Common myeloid progenitor, CD34-positive (primary cell): ENCODE measurements at regions not wholly inside any gene's neighbourhood (a gene's known extent, or its start where the extent isn't known, plus 50 kb on each side); places are given as distances from the start of the nearest gene placed in this dataset.

Experiments used
- CTCF ChIA-PET: fragments of 350-600 bp; sonication (Branson Sonifier 250); formaldehyde crosslinking; loops from one replicate; lab custom pipeline; 2021; ENCODE audit warnings: antibody characterized with exemption; lab: Charles Lee
- POLR2A ChIA-PET: fragments of 350-600 bp; sonication (Branson Sonifier 250); formaldehyde crosslinking; loops from one replicate; lab custom pipeline; 2021; ENCODE audit warnings: antibody characterized with exemption; lab: Charles Lee
- DNase-seq, 3 donors: peaks; one replicate each; pipeline versions ENCODE4 v3.0.0 to v3.0.0-alpha.2; 2013
- H3K27ac ChIP-seq, 2 experiments: 1 replicate in 1 of 2; 2 replicates in 1 of 2; pipeline ENCODE4 v1.7.0; 2013; ENCODE audit warnings: inconsistent platforms in 2 of 2, low read length in 2 of 2, mild to moderate bottlenecking in 2 of 2, low read depth in 1 of 2, moderate library complexity in 1 of 2; ENCODE audit not compliant: severe bottlenecking in 2 of 2, insufficient read depth in 1 of 2, poor library complexity in 1 of 2
- H3K27me3 ChIP-seq, 5 experiments: replicated peaks in 2 of 5; 1 replicate in 3 of 5; 2 replicates in 2 of 5; pipeline versions ENCODE4 v1.6.1 to v1.7.0; 2013; ENCODE audit warnings: low read length in 4 of 5, mild to moderate bottlenecking in 2 of 5, moderate library complexity in 2 of 5, inconsistent platforms in 1 of 5; ENCODE audit not compliant: insufficient read depth in 5 of 5, control insufficient read depth in 4 of 5
- H3K36me3 ChIP-seq, 4 experiments: 1 replicate in 2 of 4; 2 replicates in 2 of 4; pipeline versions ENCODE4 v1.6.1 to v1.7.0; 2013; ENCODE audit warnings: low read length in 3 of 4, control low read depth in 1 of 4, mild to moderate bottlenecking in 1 of 4; ENCODE audit not compliant: control insufficient read depth in 4 of 4, insufficient read depth in 4 of 4
- H3K4me1 ChIP-seq, 4 experiments: 1 replicate in 3 of 4; 2 replicates in 1 of 4; pipeline versions ENCODE4 v1.6.1 to v1.7.1; 2013; ENCODE audit warnings: low read length in 3 of 4, mild to moderate bottlenecking in 3 of 4, control low read depth in 1 of 4, inconsistent platforms in 1 of 4, moderate library complexity in 1 of 4; ENCODE audit not compliant: control insufficient read depth in 4 of 4, insufficient read depth in 4 of 4; ENCODE audit errors: control extremely low read depth in 1 of 4
- H3K4me3 ChIP-seq, 7 experiments: 1 replicate in 4 of 7; 2 replicates in 3 of 7; pipeline versions ENCODE4 v1.5.1 to v1.7.0; 2013; ENCODE audit warnings: mild to moderate bottlenecking in 7 of 7, low read length in 6 of 7, moderate library complexity in 6 of 7, inconsistent platforms in 2 of 7, low read depth in 2 of 7, control low read depth in 1 of 7; ENCODE audit not compliant: insufficient read depth in 4 of 7, control insufficient read depth in 1 of 7; ENCODE audit errors: extremely low read depth in 1 of 7
- H3K9me3 ChIP-seq, 5 experiments: 1 replicate in 4 of 5; 2 replicates in 1 of 5; pipeline versions ENCODE4 v1.6.1 to v1.7.1; 2013; ENCODE audit warnings: low read length in 4 of 5, mild to moderate bottlenecking in 2 of 5, inconsistent platforms in 1 of 5, low read depth in 1 of 5, moderate library complexity in 1 of 5; ENCODE audit not compliant: control insufficient read depth in 4 of 5, insufficient read depth in 2 of 5; ENCODE audit errors: control extremely low read depth in 1 of 5
- WGBS: methylation state at CpG from one replicate; pipeline ENCODE4 v1.1.5; 2013; ENCODE audit not compliant: insufficient coverage; 5-methylcytosine and 5-hydroxymethylcytosine counted together

DNA sequence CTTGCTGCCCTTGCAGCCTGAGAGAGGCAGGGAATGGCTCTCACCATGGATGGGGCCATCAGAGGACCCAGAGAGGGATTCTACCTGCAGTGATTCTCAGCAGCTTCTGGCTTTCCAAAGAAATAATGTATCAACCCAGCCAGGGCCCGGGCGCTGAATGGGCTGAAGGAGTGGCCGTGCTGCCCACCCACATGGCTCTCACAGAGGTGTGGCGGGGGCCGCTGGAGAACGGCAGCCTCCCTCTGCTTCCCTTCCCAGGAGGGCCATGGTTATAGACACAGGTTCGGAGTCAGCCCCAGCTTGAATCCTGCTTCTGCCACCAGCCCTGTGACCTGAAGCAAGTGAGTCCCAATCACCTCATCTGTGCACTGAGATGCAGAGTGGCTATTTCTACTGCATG, 82.7 kb downstream of the THAP12 start:
- WGBS: 100% methylated on average over 7 of the region's 7 CpGs
- CTCF ChIA-PET: interaction anchor here (1.1 to 3.3 kb wide), 2 partner anchors 11 to 21 kb away, joined by 4 to 16 read pairs; no protein-coding TSS in a partner anchor
- POLR2A ChIA-PET: no interaction called here

DNA sequence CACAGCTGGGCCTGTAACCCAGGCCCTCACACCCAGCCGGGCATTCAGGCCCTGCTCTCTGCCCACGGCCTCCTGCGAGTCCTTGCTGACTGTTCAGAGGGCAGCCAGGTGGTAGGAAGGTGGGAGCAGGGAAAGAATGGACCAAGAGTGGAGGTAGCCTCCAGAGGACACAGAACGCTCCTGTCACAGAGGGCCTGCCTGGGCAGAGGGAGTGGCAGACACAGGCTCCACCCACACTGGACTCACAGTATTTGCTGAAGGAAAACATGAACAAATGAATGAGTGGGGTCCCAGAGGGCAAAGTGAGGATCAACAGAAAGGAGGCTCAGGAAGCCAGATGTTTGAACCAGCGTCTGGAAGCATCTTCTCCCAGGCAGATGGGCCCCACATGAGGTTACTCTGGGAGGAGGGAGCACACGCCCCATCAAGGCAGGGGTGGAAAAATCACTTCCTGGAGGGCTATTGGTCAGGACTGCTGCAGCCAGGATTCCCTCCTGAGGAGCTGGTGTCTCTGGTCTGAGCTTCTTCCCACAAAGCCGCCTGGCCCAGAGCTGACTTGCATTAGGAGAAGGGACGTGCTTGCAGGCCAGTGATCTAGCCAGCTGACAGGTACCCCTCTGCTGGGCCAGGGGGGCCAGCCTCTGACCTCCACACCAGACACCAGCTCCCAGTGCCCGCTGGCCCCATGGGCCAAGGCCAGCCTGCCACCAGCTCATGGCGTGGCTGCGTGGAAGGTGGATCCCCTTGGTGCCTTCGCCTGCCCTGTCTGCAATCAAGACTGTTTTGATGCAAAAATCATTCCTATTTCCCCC, 84.0 kb downstream of the THAP12 start:
- no peak overlapping the region for H3K4me3 ChIP-seq
- no peak for DNase-seq
- H3K27ac ChIP-seq: no peak overlapping the region
- peaks cover 0 to 11% (median 9%) of the 10 kb centered on the region in 4 experiments for H3K4me1 ChIP-seq
- 98% methylated on average over 8 of the region's 12 CpGs for WGBS
- peaks cover 0 to 3% (median 0%) of the 10 kb centered on the region in 5 experiments for H3K27me3 ChIP-seq
- no peaks in the 10 kb centered on the region for H3K9me3 ChIP-seq
- ChIA-PET POLR2A (no interaction called here), CTCF (interaction anchor here (3.3 kb wide), 1 partner anchor 22 kb away, joined by 16 read pairs; no protein-coding TSS in a partner anchor)
- no peaks in the 10 kb centered on the region for H3K36me3 ChIP-seq

More for the DNA sequence above, 82.7 kb downstream of the THAP12 start:
- Histone ChIP-seq H3K36me3 (no peaks in the 10 kb centered on the region), H3K9me3 (no peaks in the 10 kb centered on the region), H3K4me1 (peaks cover 0 to 5% (median 4%) of the 10 kb centered on the region in 4 experiments), H3K27me3 (peaks cover 0 to 3% (median 0%) of the 10 kb centered on the region in 5 experiments), H3K4me3 (no peak overlapping the region), H3K27ac (no peak overlapping the region)
- no peak for DNase-seq

DNA sequence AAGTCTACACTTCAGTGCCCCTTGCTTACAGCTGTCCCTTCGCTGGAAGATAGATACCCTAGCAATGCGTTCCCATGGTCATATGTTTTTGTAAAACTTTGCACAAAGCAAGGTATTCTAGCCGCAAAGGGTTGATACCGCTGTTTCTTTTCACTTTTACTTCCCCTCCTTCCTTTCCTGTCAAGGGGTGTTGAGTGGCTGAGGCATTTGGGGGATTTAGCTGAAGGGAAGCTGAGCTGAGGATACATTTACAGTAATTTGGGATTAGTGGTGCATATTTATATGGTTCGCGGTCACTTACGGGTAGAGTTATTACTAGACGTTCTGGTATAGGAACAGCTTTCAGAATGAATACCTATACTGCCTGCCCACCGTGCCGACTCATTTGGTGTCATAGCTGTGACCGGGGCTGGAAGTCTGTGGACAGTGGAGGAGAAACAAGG, 86.9 kb upstream of the WNT11 start:
- ChIA-PET CTCF (interaction anchor here (1.1 kb wide), 1 partner anchor 26 kb away, joined by 5 read pairs; no protein-coding TSS in a partner anchor), POLR2A (interaction anchor here (0.5 kb wide), 1 partner anchor 21 kb away, joined by 3 read pairs; no protein-coding TSS in a partner anchor)
- H3K27ac ChIP-seq: no peak overlapping the region
- H3K9me3 ChIP-seq: no peaks in the 10 kb centered on the region
- H3K36me3 ChIP-seq: no peaks in the 10 kb centered on the region
- peak in 2 of 3 donors; percentile 30 to 32 for DNase-seq
- 44% methylated on average over 10 of the region's 11 CpGs for WGBS
- H3K4me3 ChIP-seq: peak overlapping the region in 1 of 7 experiments; percentile 47
- H3K27me3 ChIP-seq: no peaks in the 10 kb centered on the region
- H3K4me1 ChIP-seq: peaks cover 0 to 19% (median 15%) of the 10 kb centered on the region in 4 experiments

DNA sequence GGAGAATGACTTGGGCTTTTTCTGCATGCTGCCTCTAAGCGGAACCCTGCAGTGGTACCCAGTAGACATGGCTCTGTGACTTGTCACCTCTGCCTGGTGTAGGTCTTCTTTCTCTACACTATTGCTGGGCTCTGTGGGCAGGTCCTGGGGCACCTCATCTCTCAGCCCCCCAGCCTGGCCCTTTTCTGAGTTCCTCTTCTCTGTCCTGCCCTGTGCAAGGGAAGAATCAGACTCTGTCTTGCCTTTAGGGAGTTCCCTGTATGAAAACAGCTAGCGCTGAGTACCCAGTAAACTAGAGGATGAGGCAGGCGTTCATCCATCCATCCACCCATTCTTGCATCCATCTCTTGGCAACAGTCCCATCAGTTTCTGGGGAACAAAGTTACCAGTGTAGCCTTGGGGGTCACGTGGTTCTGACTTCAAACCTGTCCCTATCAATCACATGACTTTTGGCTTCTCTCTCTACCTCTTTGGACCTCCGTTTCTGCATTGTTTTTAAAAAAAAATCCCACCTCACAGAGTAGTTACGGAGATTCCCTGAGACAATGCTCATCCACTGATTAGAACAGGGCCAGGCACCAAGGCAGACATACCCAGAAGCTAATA, 86.4 kb upstream of the WNT11 start:
- peaks cover 0 to 25% (median 20%) of the 10 kb centered on the region in 4 experiments for H3K4me1 ChIP-seq
- POLR2A ChIA-PET: interaction anchor here (0.5 kb wide), 1 partner anchor 21 kb away, joined by 3 read pairs; no protein-coding TSS in a partner anchor
- no peaks in the 10 kb centered on the region for H3K27me3 ChIP-seq
- CTCF ChIA-PET: interaction anchor here (1.1 kb wide), 1 partner anchor 26 kb away, joined by 5 read pairs; no protein-coding TSS in a partner anchor
- WGBS: 91% methylated on average over 6 of the region's 6 CpGs
- no peaks in the 10 kb centered on the region for H3K9me3 ChIP-seq
- H3K27ac ChIP-seq: no peak overlapping the region
- DNase-seq: peak in 1 of 3 donors; percentile 19
- H3K36me3 ChIP-seq: no peaks in the 10 kb centered on the region
- H3K4me3 ChIP-seq: peak overlapping the region in 1 of 7 experiments; percentile 47

DNA sequence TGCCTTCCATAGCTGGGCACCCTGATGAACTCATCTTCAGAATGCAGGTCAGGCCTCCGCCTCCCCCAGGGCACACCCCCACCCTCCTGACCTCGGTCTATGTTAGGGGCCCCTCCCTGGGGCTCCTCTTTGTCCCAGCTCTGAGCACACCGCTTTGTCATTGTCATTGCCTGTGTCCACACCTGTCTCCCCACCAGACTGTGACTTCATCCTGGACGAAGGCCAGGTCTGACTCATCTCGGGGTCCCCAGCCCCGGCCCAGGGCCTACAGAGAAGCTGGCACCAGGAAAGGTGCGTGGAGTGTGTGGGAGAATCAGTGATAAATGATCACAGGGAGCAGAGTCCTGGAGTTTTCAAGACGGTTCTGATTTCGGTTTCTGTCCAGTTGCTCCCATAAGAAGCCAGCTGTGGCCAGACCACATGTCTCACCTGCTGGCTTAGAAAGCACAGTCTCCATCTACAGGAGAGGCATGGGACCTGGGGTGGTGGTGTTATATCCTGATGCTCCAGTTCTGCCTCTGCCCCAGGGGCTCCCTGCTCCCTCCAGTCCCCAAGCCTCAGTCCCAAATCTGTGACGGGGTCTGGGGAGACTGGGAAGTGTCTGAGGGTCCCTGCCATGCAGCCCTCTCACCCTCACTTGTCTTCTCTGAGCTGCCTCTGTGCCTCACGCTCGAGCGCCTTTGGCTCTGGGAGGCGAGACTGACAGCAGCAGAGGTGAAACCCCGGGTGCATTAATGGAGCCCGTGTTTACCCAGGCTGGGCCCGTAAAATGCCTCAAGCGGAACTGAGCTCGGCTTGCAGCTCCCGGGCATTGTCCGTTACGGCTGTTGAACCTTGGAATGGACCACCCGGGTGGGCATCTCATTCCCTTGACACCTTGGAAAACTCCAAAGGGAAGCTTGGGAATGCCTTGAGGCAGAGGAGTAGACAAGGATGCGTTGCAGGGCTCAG, 85.5 kb upstream of the WNT11 start:
- Histone ChIP-seq H3K4me3 (no peak overlapping the region), H3K36me3 (no peaks in the 10 kb centered on the region), H3K4me1 (peaks cover 0 to 33% (median 27%) of the 10 kb centered on the region in 4 experiments), H3K9me3 (no peaks in the 10 kb centered on the region), H3K27me3 (no peaks in the 10 kb centered on the region), H3K27ac (no peak overlapping the region)
- ChIA-PET POLR2A (interaction anchor here (0.6 kb wide), 1 partner anchor 100 kb away, joined by 3 read pairs; no protein-coding TSS in a partner anchor), CTCF (interaction anchor here (1.1 kb wide), 1 partner anchor 87 kb away, joined by 3 read pairs; no protein-coding TSS in a partner anchor)
- DNase-seq: peak in 1 of 3 donors; percentile 20
- WGBS: 96% methylated on average over 20 of the region's 24 CpGs
